Fibroblast of mammary gland (primary cell): ENCODE measurements at regions not wholly inside any gene's neighbourhood (a gene's known extent, or its start where the extent isn't known, plus 50 kb on each side); places are given as distances from the start of the nearest gene placed in this dataset.

Experiments
- DNase-seq: peaks from one replicate; pipeline ENCODE4 v3.0.0-alpha.2; 2010; ENCODE audit warnings: low read depth
- H3K4me3 ChIP-seq: 2 replicates; pipeline ENCODE4 v1.5.1; 2011; ENCODE audit warnings: low read depth, mild to moderate bottlenecking, low read length, moderate library complexity; ENCODE audit not compliant: control insufficient read depth
- TF ChIP-seq, protein P1 (sequence below): conservative IDR thresholded peaks from 2 replicates; pipeline ENCODE4 v1.5.1; 2011; ENCODE audit warnings: low read depth, low read length, inconsistent platforms; ENCODE audit not compliant: control insufficient read depth, insufficient read depth

GRCh38 chr3:28792604-28793003 is 444.0 kb upstream of the AZI2 start:
- TF ChIP-seq, protein P1, sequence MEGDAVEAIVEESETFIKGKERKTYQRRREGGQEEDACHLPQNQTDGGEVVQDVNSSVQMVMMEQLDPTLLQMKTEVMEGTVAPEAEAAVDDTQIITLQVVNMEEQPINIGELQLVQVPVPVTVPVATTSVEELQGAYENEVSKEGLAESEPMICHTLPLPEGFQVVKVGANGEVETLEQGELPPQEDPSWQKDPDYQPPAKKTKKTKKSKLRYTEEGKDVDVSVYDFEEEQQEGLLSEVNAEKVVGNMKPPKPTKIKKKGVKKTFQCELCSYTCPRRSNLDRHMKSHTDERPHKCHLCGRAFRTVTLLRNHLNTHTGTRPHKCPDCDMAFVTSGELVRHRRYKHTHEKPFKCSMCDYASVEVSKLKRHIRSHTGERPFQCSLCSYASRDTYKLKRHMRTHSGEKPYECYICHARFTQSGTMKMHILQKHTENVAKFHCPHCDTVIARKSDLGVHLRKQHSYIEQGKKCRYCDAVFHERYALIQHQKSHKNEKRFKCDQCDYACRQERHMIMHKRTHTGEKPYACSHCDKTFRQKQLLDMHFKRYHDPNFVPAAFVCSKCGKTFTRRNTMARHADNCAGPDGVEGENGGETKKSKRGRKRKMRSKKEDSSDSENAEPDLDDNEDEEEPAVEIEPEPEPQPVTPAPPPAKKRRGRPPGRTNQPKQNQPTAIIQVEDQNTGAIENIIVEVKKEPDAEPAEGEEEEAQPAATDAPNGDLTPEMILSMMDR = no peak
- no peak overlapping the region for H3K4me3 ChIP-seq
- no peak for DNase-seq

- peak; percentile 2 for DNase-seq
- TF ChIP-seq, protein P1 = no peak
- H3K4me3 ChIP-seq = no peak overlapping the region
Measured at GRCh38 chr3:28799084-28799483, 450.5 kb upstream of the AZI2 start.

DNA sequence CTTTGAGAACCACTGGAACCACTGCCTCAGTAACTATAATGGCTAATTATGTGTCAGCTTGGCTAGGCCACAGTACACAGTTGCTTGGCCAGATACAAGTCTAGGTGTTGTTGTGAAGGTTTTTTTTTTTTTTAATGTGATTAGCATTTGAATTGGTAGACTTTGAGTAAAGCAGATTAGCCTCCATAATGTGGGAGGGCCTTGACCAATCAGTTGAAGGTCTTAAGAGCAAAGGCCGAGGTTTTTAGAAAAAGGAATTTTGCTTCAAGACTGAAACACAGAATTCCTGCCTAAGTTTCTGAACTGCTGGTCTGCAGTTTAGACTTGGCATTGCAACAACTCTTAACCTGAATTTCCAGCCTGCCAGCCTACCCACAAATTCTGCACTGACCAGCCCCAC is 451.6 kb upstream of the AZI2 start:
- DNase-seq = no peak
- TF ChIP-seq, protein P1 = no peak
- no peak overlapping the region for H3K4me3 ChIP-seq

DNA sequence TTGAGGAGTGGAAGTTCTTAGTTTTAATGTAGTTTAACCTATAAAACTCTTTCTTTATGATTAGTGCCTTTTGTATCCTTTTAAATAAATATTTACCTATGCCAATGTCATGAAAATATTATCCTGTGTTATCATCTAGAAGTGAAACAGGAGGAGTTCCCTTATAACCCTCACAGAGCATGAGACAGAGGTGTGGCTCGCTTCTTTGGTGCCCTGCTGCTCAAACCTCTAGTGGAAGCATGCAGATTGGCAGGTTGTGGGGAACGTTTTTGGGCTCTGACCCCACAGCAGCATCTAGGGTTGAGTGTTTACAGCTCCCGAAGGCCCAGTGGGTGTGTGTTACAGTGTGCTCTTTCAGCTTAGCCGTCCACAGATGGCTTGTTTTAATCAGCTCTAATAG is 459.4 kb upstream of the AZI2 start:
- no peak overlapping the region for H3K4me3 ChIP-seq
- no peak for DNase-seq
- TF ChIP-seq, protein P1 = no peak

DNA sequence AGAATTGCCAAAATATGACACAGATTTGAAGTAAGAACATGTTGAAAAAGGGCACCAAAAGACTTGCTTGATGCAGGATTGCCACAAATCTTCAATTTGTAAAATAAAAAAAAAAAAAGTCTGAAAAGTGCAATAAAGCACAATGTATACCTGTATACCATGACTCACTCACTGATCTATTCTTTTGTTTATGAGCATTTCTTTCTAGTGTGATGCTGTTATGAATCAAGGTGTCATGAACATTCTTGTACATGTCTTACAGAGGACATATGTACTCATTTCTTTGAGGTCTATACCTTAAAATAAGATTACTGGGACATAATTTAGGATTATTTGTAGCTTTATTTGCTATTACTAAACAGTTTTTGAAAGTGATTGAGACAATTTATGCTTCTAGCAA is 464.9 kb upstream of the RBMS3 start:
- no peak overlapping the region for H3K4me3 ChIP-seq
- no peak for DNase-seq
- TF ChIP-seq, protein P1 = no peak

DNA sequence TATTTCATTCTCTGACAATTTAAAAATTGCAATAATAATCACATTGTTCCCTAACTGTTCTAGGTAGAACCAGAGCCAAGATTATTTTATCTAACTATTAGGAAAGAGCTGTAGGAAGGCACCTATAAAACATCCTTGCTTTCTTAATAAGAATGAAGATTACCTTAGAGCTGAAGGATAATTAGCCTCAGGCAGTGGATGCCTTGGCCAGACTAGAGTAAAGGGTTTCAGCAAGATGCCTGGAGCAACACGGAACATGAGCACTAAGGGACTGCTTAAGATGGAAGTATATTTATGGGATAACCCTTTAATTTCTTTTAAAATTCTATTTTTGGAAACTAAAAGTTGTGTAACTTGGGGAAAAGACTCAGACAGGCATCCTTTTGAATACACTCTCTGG is 456.6 kb upstream of the RBMS3 start:
- no peak for DNase-seq
- TF ChIP-seq, protein P1 = no peak
- no peak overlapping the region for H3K4me3 ChIP-seq

DNA sequence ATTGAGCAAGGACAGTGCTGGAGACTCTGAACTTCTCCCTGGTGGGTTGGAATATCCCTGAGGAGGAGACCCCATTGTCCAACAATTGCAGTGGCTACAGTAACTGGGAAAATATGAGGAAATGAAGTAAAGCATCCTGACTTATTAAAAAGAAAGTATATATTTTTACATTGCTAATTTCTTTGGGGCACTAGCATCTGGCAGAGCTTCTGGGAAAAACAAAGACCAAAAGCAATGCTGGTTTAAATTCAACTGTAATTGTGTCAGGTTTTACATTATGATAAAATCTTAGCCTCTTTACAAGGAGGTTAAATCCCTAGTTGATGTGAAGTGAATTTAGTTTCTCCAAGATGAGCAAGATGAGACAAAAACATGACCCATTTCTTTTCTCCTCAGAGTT is 454.0 kb upstream of the RBMS3 start:
- no peak overlapping the region for H3K4me3 ChIP-seq
- DNase-seq = no peak
- TF ChIP-seq, protein P1 = no peak
